Fibroblast of peridontal ligament (primary cell): ENCODE measurements at regions not wholly inside any gene's neighbourhood (a gene's known extent, or its start where the extent isn't known, plus 50 kb on each side); places are given as distances from the start of the nearest gene placed in this dataset.

Experiments
- DNase-seq: peaks from one replicate; pipeline ENCODE4 v3.0.0-alpha.2; 2010; ENCODE audit errors: extremely low read depth

- DNase-seq: no peak
These were observed 191.5 kb upstream of the RPL38 start for GRCh38 chr17:74011966-74012365.

DNA sequence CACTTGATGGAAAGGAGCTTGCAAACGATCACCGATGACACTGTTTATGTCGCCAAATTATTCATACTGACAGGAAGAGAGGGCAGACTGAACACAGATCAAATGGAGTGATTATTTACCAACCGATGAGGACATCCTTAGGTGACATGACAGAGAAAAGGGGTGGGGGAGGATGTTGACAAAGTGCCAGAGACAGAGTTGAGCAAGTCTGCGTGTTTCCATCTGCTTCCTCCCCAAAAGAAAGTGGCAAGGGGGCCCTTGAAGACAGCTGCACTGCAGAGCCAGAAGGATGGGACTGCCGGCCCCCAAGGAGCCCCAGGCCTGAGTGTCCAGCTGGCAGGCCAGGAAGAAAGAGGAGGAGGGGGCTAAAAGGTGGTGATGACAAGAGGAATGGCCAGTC, 191.0 kb upstream of the RPL38 start:
- DNase-seq: no peak

DNA sequence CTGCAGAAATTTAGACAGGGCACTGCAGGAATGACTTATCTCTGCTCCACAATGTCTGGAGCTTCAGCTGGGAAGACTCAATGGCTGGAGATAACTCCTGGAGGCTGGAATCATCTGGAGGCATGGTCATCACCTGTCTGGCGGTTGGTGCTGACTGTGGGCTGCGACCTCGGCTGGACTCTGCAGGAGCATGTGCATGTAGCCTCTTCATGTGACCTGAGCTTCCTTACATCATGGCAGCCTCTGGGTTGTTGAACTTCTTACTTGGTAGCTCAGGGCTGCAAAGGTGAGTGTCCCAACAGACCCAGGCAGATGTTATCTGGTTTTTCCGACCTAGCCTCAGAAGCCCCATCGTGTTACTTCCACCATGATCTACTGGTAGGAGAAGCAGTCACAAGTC, 188.2 kb upstream of the RPL38 start:
- no peak for DNase-seq

DNA sequence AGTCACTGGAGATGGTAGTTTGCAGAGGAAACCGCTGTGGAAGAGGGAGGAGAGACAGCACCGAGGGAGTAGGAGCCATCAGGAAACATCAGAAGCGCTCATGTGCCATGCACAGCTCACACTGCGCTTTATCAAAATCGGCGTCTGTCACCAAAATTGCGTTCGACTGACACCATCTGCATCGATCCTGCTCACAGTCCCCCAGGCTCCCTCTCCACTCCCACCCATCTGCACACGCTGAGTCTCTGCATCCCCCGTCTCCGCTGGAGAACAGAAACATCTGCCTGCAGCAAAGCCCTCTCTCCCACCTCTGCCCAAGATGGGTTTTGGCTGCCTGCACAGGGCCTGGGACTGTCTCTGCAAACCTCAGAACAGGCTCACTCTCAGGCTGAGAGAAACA, 187.5 kb upstream of the RPL38 start:
- no peak for DNase-seq

DNA sequence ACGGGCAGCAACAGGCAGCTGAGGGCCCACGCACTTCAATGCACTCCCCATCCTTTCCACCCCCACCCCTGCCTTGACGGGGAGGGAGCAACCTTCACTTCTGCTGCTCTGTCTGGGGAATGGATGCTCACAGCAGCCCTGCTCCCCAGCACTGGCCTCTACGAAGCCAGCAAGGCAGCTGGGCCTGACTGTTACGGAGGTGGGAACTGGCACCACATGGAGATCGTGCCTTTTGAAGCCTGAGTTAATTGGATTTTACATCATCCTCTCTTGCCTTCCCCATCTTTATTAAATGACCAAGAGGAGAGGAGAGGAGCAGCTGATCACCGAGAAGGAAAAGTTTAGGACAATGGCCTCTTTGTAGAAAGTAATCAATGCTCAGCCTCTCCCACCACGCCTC, 187.0 kb upstream of the RPL38 start:
- no peak for DNase-seq

DNA sequence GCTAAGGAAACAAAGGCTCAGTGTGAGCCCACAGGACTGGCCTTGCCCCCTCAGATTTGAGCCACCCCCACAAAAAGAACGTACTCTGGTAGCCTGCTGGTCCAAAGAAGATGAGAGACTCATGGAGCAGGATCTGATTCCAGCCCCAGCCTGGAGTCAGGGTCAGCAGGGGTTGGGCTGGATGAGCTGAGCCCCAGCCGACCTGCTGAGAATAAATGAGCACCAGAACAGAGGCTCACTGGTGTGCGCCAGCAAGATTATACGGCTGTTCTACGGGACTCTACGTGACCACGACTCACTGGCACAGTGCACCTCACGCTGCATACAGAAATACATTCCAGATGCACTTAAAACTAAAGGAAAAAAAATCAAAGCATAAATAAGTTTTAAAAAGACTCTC, 186.0 kb upstream of the RPL38 start:
- DNase-seq: no peak

DNA sequence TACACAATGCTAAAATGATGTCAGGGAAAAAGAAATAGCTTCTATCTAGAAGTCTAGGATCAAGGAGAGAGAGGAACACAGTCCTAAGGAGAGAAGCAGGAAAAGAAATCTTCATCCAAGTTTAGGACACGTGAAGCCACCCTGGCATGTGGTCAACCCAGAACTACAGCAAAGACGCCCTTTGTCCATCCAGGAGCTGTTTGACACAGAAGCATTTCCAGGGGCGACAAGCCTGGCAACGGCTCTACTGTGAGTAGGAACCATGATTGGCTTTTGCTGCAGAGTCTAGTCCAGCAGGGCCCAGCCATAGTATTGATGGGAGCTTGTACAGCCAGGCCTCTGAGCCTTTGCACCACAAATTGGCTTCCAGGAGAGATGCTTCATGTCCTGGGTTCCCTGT, 185.4 kb upstream of the RPL38 start:
- DNase-seq: no peak

GRCh38 chr17:74019271-74019670, 184.2 kb upstream of the RPL38 start:
- DNase-seq: no peak

GRCh38 chr17:74019860-74020259, 183.6 kb upstream of the RPL38 start:
- DNase-seq: no peak

DNA sequence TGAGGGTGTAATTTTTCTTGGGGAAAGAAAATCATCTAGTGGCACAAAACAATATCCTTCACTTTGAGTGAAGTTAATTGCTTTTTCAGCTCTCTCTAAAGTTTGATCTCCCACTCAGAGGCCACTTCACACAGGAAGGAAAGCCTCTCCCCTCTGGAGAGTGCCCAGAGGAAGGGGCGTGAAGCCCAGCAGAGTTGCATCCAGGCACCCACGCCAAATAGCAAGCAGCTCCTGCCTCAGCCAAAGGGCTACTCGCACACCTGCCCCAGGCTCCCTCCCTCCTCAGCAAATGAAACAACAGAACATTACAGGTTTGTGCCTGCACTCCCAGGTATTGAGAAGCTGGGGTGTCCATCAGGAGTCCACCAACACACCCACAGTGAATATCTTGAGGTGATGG, 183.0 kb upstream of the RPL38 start:
- DNase-seq: no peak

DNA sequence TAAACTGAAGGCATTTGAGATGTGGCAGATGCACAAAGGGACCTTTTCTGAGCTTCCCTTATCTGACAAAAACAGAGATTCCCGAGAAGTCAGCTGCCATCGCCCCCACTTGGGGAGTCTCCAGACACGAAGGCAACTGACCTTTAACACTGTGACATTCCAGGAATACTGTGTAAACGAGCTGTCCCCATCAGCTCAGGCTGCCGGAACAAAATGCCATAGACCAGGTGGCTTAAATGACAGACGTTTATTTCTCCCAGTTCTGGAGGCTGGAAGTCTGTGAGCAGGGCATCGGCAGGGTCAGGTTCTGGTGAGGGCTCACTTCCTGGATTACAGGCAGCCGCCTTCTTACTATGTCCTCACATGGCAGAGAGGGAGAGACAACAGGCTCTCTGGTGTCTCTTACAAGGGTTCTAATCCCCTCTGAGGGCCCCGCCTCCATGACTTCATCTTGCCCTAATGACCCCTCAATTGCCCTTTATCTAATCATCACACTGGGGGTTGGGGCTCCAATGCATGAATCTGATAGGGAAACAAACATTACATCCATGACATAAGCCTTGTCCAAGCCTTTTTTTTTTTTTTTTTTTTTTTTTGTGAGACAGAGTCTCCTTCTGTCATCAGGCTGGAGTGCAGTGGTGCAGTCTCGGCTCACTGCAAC, 178.5 kb upstream of the RPL38 start:
- no peak for DNase-seq

DNA sequence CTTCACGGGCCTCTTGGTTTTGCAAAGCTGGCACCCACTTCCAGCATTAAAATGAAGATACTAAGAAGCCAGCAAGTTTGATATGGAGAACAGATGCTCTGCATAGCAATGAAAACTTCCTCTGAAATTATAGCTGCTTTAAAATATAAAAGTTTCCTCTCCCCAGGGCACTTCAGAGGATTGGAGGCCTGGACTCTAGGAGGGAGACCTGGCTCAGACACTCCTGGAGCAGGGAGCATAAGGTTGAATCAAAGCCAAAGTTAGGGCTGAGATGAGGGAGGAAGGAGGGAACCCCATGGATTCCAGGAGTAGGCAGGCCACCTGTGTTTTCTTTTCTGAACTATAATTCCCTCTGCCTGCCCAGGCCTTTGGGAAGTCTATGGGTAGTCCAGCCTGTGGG, 176.0 kb upstream of the RPL38 start:
- no peak for DNase-seq

DNA sequence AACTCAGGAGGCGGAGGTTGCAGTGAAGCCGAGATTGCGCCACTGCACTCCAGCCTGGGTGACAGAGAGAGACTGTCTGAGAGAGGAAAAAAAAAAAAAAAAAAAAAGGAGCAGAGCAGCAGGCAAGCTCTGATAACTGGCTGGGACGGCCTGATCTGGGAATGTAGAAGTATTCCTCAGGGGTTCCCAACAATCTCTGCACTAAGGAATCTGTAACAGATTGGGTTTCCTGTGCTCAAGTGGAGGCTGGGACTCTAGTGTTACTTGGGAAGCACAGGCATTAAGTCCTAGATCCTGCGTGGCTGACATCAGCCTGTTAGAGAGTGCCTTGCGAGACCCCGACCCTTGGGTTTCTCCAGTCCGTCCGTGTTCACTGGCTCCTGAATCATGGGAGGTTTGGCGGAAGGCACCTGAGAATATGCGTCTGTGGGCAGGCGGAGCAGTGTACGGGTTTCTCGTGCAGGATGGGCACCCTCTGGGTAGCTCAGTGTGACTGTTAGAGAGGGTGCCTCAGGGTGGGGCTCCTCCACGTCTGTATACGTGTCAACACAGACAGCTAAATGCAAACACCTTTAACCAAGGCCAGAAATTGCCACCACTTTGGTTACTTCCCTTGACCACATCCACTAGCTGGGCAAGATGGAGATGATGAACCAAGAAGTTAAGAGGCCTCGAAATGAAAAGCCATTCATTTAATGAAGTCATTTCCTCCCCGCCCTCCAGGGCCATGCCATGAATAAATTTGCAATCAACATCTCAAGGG, 174.9 kb upstream of the RPL38 start:
- DNase-seq: no peak

GRCh38 chr17:74031316-74032090, 172.0 kb upstream of the RPL38 start:
- no peak for DNase-seq

GRCh38 chr17:74032222-74032621, 171.3 kb upstream of the RPL38 start:
- no peak for DNase-seq

- no peak for DNase-seq
These were observed 166.2 kb upstream of the RPL38 start for GRCh38 chr17:74037320-74037719.

DNA sequence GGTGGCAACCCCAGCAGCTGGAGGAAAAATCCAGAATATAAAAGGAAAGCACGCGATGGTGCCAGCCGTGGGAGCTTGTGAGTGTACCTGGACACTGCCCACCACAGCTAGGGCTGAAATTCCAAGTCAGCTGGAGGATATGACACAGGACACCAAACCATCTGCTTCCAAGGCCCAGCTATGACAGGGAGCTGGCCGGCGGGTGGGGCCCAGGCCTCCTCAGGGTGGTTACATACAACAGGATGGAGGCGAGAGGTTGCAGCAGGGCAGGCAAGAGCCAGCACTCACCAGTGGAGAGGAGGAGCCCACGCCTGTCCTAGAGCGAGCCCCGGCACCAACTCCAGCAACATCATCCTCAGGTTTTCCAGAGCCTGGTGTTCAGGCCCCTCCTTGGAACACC, 163.2 kb upstream of the RPL38 start:
- DNase-seq: no peak

DNA sequence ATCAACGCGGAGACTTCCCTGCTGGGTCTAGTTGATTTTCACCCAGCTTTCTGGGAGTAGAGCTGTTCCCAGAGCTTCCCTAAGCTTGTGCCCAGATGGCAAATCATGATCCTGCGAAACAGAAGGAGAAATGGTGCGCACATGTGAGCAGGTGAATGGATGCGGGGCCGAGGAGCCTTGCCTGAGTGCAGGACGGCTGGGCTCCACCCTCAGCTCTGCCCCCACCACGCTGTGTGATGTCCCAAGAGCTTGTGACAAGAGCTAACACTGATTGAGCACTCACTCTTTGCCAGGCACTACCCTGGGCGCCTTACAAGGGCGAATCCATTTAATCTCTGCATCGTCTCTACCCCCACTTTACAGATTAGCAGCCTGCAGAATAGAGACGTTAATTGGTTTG, 162.7 kb upstream of the RPL38 start:
- no peak for DNase-seq

DNA sequence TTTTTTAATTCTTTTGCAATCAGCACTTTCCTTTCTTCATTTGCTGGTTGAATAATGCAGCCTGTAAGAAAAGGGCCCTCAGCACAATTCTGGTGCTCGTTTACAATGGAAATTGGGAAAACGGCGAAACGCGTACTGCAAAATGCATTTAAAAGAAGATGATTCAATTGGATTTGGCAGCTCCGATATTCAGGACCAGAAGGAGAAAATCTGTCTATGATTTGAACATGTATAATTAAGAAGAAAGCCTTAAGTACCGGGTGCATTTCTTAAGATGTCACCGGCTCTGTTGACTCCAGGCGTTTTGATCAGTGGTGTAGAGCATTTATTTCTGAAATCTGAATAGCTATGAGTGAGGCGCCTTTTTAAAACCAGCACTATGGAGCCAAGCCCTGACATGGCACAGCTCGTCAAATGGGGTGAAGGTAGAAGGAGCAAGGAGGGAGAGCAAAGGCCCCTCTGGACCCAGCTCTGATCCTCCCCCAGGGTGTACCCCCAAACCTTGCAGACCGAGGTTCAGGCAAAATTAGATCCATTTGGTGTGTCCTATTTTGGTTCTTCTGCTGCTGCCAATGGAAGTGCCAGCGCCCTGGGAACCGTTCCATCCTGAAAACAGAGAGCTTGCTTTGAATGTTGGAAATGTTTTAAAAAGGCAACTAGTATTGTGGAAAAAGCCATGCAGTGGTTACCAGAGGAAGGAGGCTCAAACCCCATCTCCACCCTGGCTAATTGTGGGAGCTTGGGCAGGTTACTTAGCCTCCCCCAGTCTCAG, 161.4 kb upstream of the RPL38 start:
- no peak for DNase-seq

- DNase-seq: peak; percentile 27
These were observed 160.6 kb upstream of the RPL38 start for GRCh38 chr17:74042744-74043486.

- no peak for DNase-seq
These were observed 159.5 kb upstream of the RPL38 start for GRCh38 chr17:74043976-74044375.
